Esophagus muscularis mucosa (tissue), 4 donors: ENCODE measurements at regions not wholly inside any gene's neighbourhood (a gene's known extent, or its start where the extent isn't known, plus 50 kb on each side); places are given as distances from the start of the nearest gene placed in this dataset.
"Not testable (repeated sequence)": the region's sequence is repeated elsewhere in the genome, so short reads cannot be mapped to it uniquely, and the experiment has no call there.

Source experiments
- DNase-seq: peaks from one replicate; pipeline ENCODE4 v3.0.0-alpha.2; 2017; ENCODE audit errors: extremely low spot score
- H3K27ac ChIP-seq, 4 donors: fragments of 200-600 bp; sonication (generic); replicated peaks in 1 of 4; 1 replicate in 3 of 4; 2 replicates in 1 of 4; pipeline ENCODE4 v1.5.1; 2016 to 2019; ENCODE audit warnings: mild to moderate bottlenecking in 1 of 4
- H3K27me3 ChIP-seq, 4 donors: fragments of 200-600 bp; sonication (generic); one replicate each; pipeline versions ENCODE4 v1.5.1 to v1.6.0; 2016 to 2019
- H3K36me3 ChIP-seq, 4 donors: fragments of 200-600 bp; sonication (generic); one replicate each; pipeline ENCODE4 v1.5.1; 2016 to 2019
- H3K4me1 ChIP-seq, 4 donors: fragments of 200-600 bp; sonication (generic); one replicate each; pipeline ENCODE4 v1.5.1; 2016 to 2019
- H3K4me3 ChIP-seq, 4 donors: fragments of 200-600 bp; sonication (generic); 1 replicate in 2 of 4; 2 replicates in 2 of 4; pipeline ENCODE4 v1.5.1; 2016 to 2019; ENCODE audit warnings: mild to moderate bottlenecking in 4 of 4, moderate library complexity in 1 of 4
- H3K9me3 ChIP-seq, 4 donors: fragments of 200-600 bp; sonication (generic); 1 replicate in 3 of 4; 2 replicates in 1 of 4; pipeline ENCODE4 v1.5.1; 2016 to 2019
- CTCF ChIP-seq, 3 experiments: fragments of 200-600 bp in 2 of 3; fragments of 450-650 bp in 1 of 3; sonication (generic) in 2 of 3; IDR thresholded peaks; one replicate each; pipeline ENCODE4 v1.5.1; 2017 to 2019; ENCODE audit warnings: antibody characterized with exemption in 3 of 3, mild to moderate bottlenecking in 2 of 3, moderate library complexity in 1 of 3
- EP300 ChIP-seq: sonication (generic); formaldehyde crosslinking; IDR thresholded peaks from one replicate; pipeline ENCODE4 v1.6.1; 2017; ENCODE audit warnings: antibody characterized with exemption
- POLR2A ChIP-seq: fragments of 450-650 bp; IDR thresholded peaks from one replicate; pipeline ENCODE4 v1.6.1; 2017; ENCODE audit warnings: antibody characterized with exemption, moderate library complexity, mild to moderate bottlenecking, low read depth
- POLR2AphosphoS5 ChIP-seq, 2 donors: sonication (generic); formaldehyde crosslinking; IDR thresholded peaks; one replicate each; pipeline ENCODE4 v1.6.1; 2017; ENCODE audit warnings: antibody characterized with exemption in 2 of 2
- WGBS: methylation state at CpG from one replicate; pipeline ENCODE4 v1.1.5; 2018; 5-methylcytosine and 5-hydroxymethylcytosine counted together
- intact Hi-C: fragments of 100-400 bp; cut with DNase I; formaldehyde crosslinking; loops from one replicate; pipeline ENCODE4 v1.15.1; 2023

GRCh38 chr12:90543374-90543773 is 411.6 kb downstream of the CCER1 start:
- Histone ChIP-seq H3K9me3 (no peaks in the 10 kb centered on the region), H3K4me1 (peaks cover 0 to 8% (median 3%) of the 10 kb centered on the region in 4 donors), H3K36me3 (no peaks in the 10 kb centered on the region), H3K27ac (no peak overlapping the region), H3K27me3 (no peaks in the 10 kb centered on the region), H3K4me3 (no peak overlapping the region)
- 34% methylated on average over 1 of the region's 1 CpG for WGBS
- intact Hi-C loops = no loop called here
- no peak for DNase-seq
- no peak for TF ChIP-seq POLR2A
- TF ChIP-seq POLR2AphosphoS5 (IDR thresholded peaks at IDR 0.05) = no peak
- no peak for TF ChIP-seq EP300
- TF ChIP-seq CTCF (IDR thresholded peaks at IDR 0.05) = no peak

GRCh38 chr12:90542852-90543251 is 412.1 kb downstream of the CCER1 start:
- H3K36me3 ChIP-seq, H3K4me1 ChIP-seq, DNase-seq, H3K27me3 ChIP-seq, H3K4me3 ChIP-seq, H3K27ac ChIP-seq, H3K9me3 ChIP-seq, intact Hi-C loops: not testable (repeated sequence)
- whole genome bisulfite sequencing = no CpG with 5 or more reads among the region's 1 CpG

- H3K9me3 ChIP-seq, H3K4me1 ChIP-seq, DNase-seq, H3K36me3 ChIP-seq, intact Hi-C loops, H3K27me3 ChIP-seq, H3K27ac ChIP-seq, H3K4me3 ChIP-seq: not testable (repeated sequence)
- WGBS = 89% methylated on average over 1 of the region's 1 CpG
Observed at GRCh38 chr12:90533828-90534227, 421.1 kb downstream of the CCER1 start.

- Histone ChIP-seq H3K4me3 (no peak overlapping the region), H3K27me3 (no peaks in the 10 kb centered on the region), H3K9me3 (no peaks in the 10 kb centered on the region), H3K4me1 (peaks cover 0 to 7% (median 2%) of the 10 kb centered on the region in 4 donors), H3K27ac (no peak overlapping the region), H3K36me3 (no peaks in the 10 kb centered on the region)
- TF ChIP-seq CTCF (IDR thresholded peaks at IDR 0.05) (no peak), EP300 (no peak), POLR2A (no peak), POLR2AphosphoS5 (IDR thresholded peaks at IDR 0.05) (no peak)
- DNase-seq = no peak
- 52% methylated on average over 3 of the region's 3 CpGs for WGBS
- intact Hi-C loops = no loop called here
Observed at GRCh38 chr12:90520002-90520734, 434.8 kb downstream of the CCER1 start.

- intact Hi-C loops = no loop called here
- Histone ChIP-seq H3K27me3 (no peaks in the 10 kb centered on the region), H3K4me1 (peaks cover 1 to 15% (median 10%) of the 10 kb centered on the region in 4 donors), H3K4me3 (no peak overlapping the region), H3K9me3 (no peaks in the 10 kb centered on the region), H3K27ac (no peak overlapping the region), H3K36me3 (no peaks in the 10 kb centered on the region)
- no peak for DNase-seq
- no peak for TF ChIP-seq POLR2A
Observed at GRCh38 chr12:90519285-90519684, 435.7 kb downstream of the CCER1 start.

- peaks cover 7 to 19% (median 15%) of the 10 kb centered on the region in 4 donors for H3K4me1 ChIP-seq
- TF ChIP-seq EP300 = no peak
- WGBS = 63% methylated on average over 2 of the region's 2 CpGs
- no peak overlapping the region for H3K27ac ChIP-seq
- H3K4me3 ChIP-seq = no peak overlapping the region
- intact Hi-C loops = no loop called here
- no peaks in the 10 kb centered on the region for H3K9me3 ChIP-seq
- no peaks in the 10 kb centered on the region for H3K36me3 ChIP-seq
- DNase-seq = no peak
- no peaks in the 10 kb centered on the region for H3K27me3 ChIP-seq
Observed at GRCh38 chr12:90515199-90516175, 439.5 kb downstream of the CCER1 start.
